DND-41 (cell line): ENCODE measurements at regions not wholly inside any gene's neighbourhood (a gene's known extent, or its start where the extent isn't known, plus 50 kb on each side); places are given as distances from the start of the nearest gene placed in this dataset.

Experiments
- ATAC-seq: fragments of 200-7000 bp; cut with Tn5 transposase; 3 replicates; pipeline ENCODE4 v1.9.1; 2021; ENCODE audit warnings: low read depth; ENCODE audit not compliant: insufficient read depth
- DNase-seq: peaks from one replicate; pipeline ENCODE4 v3.0.0-alpha.2; 2020
- H2AFZ ChIP-seq: 2 replicates; pipeline ENCODE4 v1.6.0; 2012; ENCODE audit warnings: low read depth, low read length
- H3K27ac ChIP-seq: 2 replicates; pipeline ENCODE4 v1.5.1; 2012; ENCODE audit warnings: low read length, inconsistent platforms
- H3K27me3 ChIP-seq: fragments of 200-600 bp; sonication (generic); 2 replicates; pipeline ENCODE4 v1.6.0; 2012; ENCODE audit warnings: low read length, mild to moderate bottlenecking, inconsistent platforms; ENCODE audit not compliant: insufficient read depth, poor library complexity
- H3K36me3 ChIP-seq: 2 replicates; pipeline ENCODE4 v1.5.1; 2012; ENCODE audit warnings: low read length, inconsistent platforms; ENCODE audit not compliant: insufficient read depth
- H3K4me1 ChIP-seq: 2 replicates; pipeline ENCODE4 v1.5.1; 2012; ENCODE audit warnings: mild to moderate bottlenecking, low read length; ENCODE audit not compliant: insufficient read depth
- H3K4me2 ChIP-seq: 2 replicates; pipeline ENCODE4 v1.6.0; 2012; ENCODE audit warnings: mild to moderate bottlenecking, moderate library complexity, low read length, inconsistent platforms; ENCODE audit not compliant: insufficient read depth
- H3K4me3 ChIP-seq, 2 experiments: fragments of 200-600 bp in 1 of 2; shearing (Covaris generic) in 1 of 2; 2 replicates each; pipeline ENCODE4 v1.5.1; 2012 to 2016; ENCODE audit warnings: inconsistent platforms in 2 of 2, low read length in 2 of 2, mild to moderate bottlenecking in 2 of 2, low read depth in 1 of 2, moderate library complexity in 1 of 2
- H3K79me2 ChIP-seq: 2 replicates; pipeline ENCODE4 v1.6.0; 2012; ENCODE audit warnings: low read length, inconsistent platforms; ENCODE audit not compliant: insufficient read depth
- H3K9ac ChIP-seq: 2 replicates; pipeline ENCODE4 v1.6.0; 2012; ENCODE audit warnings: low read depth, mild to moderate bottlenecking, inconsistent platforms, low read length, moderate library complexity
- H3K9me3 ChIP-seq: 2 replicates; pipeline ENCODE4 v1.5.1; 2012; ENCODE audit warnings: low read length, moderate library complexity, mild to moderate bottlenecking, inconsistent platforms; ENCODE audit not compliant: insufficient read depth, severe bottlenecking
- H4K20me1 ChIP-seq: 2 replicates; pipeline ENCODE4 v1.6.0; 2012; ENCODE audit warnings: low read length; ENCODE audit not compliant: insufficient read depth
- EZH2 ChIP-seq: IDR thresholded peaks from 3 replicates; pipeline ENCODE4 v1.6.1; 2012; ENCODE audit warnings: borderline replicate concordance, low read depth, mild to moderate bottlenecking, moderate library complexity, low read length, inconsistent platforms; ENCODE audit not compliant: severe bottlenecking
- TF ChIP-seq, protein P1 (sequence below): IDR thresholded peaks from 2 replicates; pipeline ENCODE4 v1.5.1; 2012; ENCODE audit warnings: borderline replicate concordance, low read length, moderate library complexity, mild to moderate bottlenecking; ENCODE audit not compliant: poor library complexity, severe bottlenecking; ENCODE audit errors: extremely low read depth

GRCh38 chr5:131022811-131023497 is 142.1 kb downstream of the HINT1 start:
- DNase-seq, result no peak
- Histone ChIP-seq H3K9me3 (no peaks in the 10 kb centered on the region), H3K27me3 (no peaks in the 10 kb centered on the region), H3K36me3 (no peaks in the 10 kb centered on the region), H3K79me2 (no peaks in the 10 kb centered on the region), H3K4me1 (no peaks in the 10 kb centered on the region), H3K4me3 (no peak overlapping the region), H3K27ac (no peak overlapping the region), H4K20me1 (no peaks in the 10 kb centered on the region), H2AFZ (no peak overlapping the region), H3K4me2 (no peak overlapping the region), H3K9ac (no peak overlapping the region)
- ATAC-seq, result no peak
- TF ChIP-seq, protein P1, sequence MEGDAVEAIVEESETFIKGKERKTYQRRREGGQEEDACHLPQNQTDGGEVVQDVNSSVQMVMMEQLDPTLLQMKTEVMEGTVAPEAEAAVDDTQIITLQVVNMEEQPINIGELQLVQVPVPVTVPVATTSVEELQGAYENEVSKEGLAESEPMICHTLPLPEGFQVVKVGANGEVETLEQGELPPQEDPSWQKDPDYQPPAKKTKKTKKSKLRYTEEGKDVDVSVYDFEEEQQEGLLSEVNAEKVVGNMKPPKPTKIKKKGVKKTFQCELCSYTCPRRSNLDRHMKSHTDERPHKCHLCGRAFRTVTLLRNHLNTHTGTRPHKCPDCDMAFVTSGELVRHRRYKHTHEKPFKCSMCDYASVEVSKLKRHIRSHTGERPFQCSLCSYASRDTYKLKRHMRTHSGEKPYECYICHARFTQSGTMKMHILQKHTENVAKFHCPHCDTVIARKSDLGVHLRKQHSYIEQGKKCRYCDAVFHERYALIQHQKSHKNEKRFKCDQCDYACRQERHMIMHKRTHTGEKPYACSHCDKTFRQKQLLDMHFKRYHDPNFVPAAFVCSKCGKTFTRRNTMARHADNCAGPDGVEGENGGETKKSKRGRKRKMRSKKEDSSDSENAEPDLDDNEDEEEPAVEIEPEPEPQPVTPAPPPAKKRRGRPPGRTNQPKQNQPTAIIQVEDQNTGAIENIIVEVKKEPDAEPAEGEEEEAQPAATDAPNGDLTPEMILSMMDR, result no peak
- no peak for TF ChIP-seq EZH2

DNA sequence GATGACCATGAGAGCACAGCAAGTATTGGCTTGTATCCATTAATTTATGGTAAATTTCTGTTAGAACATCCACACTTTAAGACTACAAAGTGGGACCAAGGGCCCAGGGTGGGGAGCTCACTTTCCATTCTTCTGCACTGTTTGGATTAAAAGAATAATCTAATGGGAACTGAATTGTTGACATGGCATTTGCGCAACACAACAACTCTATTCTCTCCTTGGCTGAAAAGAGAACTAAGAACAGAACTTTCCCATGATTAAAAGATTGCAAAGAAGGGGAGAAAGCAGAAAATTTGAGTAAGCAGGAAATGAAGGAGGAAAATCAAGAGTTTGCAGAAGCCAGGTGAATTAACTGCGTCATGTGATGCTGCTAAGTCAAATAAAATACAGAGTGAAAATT is 143.4 kb downstream of the HINT1 start:
- H3K9me3 ChIP-seq, result no peaks in the 10 kb centered on the region
- H3K4me3 ChIP-seq, result no peak overlapping the region
- no peaks in the 10 kb centered on the region for H3K79me2 ChIP-seq
- H3K4me2 ChIP-seq, result no peak overlapping the region
- no peaks in the 10 kb centered on the region for H4K20me1 ChIP-seq
- no peak overlapping the region for H2AFZ ChIP-seq
- TF ChIP-seq EZH2, result no peak
- TF ChIP-seq, protein P1, result no peak
- H3K36me3 ChIP-seq, result no peaks in the 10 kb centered on the region
- no peaks in the 10 kb centered on the region for H3K27me3 ChIP-seq
- no peaks in the 10 kb centered on the region for H3K4me1 ChIP-seq
- DNase-seq (no peak), ATAC-seq (no peak)
- H3K27ac ChIP-seq, result no peak overlapping the region
- H3K9ac ChIP-seq, result no peak overlapping the region

- Histone ChIP-seq H3K4me1 (no peaks in the 10 kb centered on the region), H3K27ac (no peak overlapping the region), H3K36me3 (no peaks in the 10 kb centered on the region), H3K79me2 (no peaks in the 10 kb centered on the region), H3K4me2 (no peak overlapping the region), H3K4me3 (no peak overlapping the region), H3K9me3 (no peaks in the 10 kb centered on the region), H4K20me1 (no peaks in the 10 kb centered on the region), H2AFZ (no peak overlapping the region), H3K9ac (no peak overlapping the region), H3K27me3 (no peaks in the 10 kb centered on the region)
- peak; percentile 29; the same call in 1 of the 3 replicates for ATAC-seq
- TF ChIP-seq EZH2, result no peak
- TF ChIP-seq, protein P1, result no peak
- DNase-seq, result no peak
Observed at GRCh38 chr5:131019601-131020315, 145.3 kb downstream of the HINT1 start.
